ENCODE measurements at regions not wholly inside any gene's neighbourhood (a gene's known extent, or its start where the extent isn't known, plus 50 kb on each side); places are given as distances from the start of the nearest gene placed in this dataset.

DNA sequence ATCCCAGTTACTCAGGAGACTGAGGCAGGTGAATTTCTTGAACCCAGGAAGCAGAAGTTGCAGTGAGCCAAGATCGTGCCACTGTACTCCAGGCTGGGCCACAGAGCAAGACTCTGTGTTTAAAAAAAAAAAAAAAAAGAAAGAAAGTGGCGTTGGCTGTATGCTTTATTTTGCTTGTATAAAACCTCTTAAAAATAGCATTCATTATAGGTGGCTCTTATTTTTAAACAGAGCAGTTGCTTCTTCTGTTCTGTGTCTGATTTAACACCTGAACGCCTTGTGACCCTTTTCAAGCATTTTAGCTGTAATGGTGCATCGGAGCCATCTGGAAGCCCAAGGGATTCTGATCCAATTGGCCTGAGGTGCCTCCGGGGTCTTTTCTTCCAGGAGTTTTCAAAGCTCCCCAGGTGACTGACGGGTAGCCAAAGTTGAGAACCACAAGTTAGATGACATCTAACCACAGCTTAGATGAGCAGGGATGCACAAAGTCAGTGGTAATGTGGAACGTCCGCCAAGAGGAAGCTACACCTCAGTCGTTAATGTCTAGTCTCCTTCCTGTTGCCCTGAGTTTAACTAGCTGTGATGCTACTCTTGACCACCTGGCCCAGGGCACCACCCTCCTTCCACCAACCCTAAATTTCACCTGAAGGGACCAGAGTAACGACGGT, 274.6 kb upstream of the KLF6 start:
- DNase-seq (ENCODE audit: low read depth, low spot score) = no peak

DNA sequence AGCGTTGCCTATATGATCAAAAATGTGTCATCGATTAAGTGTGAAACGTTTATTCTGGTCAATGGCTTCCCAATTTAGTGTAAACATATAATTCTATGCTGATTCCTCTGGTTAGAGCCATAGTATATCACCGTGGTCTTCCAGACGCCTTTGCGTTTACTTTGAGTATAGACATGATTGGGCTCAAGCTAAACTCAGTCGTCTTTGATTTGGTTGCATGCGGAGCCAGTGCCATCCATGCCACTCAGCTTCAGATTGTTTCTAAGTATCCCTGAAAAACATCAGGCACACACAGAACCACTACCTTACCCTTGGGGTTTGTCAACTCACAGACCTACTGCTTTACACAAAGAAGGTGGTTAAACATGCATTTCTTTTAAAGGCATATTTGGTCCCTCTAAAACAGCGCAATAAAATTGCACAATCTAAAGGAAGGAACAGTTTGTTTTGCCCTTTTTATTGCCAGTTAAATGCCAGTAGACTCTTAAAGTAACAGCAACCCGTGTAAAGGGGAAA, 273.6 kb upstream of the KLF6 start:
- no peak for DNase-seq (ENCODE audit: low read depth, low spot score)

DNA sequence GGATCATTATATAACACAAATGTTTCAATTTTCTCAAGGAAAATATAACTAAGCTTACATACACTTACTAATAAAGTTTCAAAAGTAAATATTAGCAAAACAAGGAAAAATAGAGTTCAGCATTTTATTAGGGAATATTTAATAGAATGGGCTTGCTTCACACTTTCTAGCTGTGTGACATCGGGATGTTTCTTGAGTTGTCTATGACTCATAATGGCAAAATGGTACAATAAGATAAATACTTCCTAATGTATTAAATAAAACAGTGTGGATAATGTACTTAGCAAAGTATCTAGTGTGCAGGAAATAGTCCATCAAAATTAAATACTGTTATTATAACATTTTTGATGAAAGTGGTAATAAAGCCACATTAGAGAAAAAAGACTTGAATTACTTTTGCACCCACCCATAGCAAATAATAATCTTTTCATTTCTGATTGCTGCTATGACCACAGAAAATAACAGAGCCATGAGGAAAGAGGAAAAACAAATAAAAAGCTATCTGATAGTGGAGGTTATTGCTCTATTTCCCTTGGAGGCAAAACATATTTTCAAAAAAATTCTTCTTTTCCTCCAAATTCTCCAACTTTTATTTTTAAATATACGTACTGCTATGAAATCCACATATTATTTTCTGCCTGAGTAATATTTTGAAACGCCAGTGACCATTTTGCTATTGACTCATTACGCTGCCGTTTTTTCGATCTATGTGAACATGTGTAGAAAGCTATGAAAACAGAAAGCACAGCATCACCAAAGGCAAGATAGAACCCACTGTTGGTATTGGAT, 272.9 kb upstream of the KLF6 start:
- DNase-seq (ENCODE audit: low read depth, low spot score) = no peak

DNA sequence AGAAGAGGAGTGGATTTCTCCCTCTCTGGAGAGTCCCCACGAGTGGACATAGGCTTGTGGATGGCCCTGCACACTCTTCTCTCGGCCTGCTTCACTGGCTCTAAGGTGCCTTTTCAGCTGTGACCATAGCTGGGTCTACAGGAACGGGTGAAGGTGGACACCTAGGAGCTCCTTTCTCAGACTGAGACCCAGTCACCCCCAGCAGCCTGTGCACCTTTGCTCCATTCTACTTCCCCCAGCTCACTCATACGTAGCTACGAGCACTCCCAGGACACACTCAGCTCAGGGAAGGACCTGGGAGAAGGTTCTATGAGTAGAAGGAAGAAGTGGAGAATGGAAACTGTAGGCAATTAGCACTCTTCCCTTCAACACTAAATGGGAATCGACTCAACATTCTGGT, 272.0 kb upstream of the KLF6 start:
- DNase-seq (ENCODE audit: low read depth, low spot score) = no peak

DNA sequence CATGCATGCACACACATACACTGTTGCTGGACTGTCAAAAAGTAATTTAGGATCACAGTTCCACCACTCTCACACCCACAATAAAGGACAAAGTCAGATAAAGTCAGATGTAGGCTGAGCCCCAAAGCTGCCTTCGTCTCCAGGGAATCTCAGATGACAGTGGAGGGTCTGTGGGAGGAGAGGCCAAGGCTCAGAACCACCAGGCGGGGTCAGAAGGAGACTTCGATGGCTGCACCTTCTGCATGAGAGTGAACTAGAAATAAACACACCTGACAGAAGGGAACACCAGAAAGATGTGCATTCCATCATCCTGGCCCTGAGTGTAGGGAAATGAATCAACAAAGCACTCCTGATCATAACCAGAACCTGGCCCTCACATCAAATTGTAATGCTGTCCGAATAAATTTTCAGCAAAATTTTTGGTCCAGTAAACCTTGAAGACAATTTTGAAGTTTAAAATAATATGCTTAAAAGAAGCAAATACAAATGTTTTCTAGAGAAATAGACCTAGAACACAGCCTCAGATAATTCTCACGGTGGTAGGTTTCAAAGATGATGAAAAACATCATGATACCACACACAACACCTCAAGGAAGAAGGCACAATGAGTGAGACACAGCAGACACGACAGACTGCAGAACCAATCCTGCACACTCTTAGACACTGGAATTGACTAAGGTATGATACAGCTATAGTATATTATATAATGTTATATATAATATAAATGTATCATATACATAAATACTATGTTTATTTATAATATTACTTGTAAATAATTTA, 269.8 kb upstream of the KLF6 start:
- no peak for DNase-seq (ENCODE audit: low read depth, low spot score)

DNA sequence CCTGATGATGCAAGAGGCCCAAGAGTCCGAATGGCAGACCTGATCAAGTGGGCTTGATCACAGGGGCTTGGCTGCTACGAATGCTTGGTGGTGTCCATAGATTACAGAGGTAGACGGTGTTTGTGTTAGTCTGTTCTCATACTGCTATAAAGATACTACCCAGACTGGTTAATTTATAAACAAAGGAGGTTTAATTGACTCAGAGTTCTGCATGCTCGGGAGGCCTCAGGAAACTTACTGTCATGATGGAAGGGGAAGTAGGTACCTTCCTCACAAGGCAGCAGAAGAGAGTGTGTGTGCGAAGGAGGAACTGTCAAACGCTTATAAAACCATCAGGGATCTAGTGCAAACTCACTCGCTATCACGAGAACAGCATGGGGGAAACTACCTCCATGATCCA, 268.9 kb upstream of the KLF6 start:
- DNase-seq (ENCODE audit: low read depth, low spot score) = no peak

DNA sequence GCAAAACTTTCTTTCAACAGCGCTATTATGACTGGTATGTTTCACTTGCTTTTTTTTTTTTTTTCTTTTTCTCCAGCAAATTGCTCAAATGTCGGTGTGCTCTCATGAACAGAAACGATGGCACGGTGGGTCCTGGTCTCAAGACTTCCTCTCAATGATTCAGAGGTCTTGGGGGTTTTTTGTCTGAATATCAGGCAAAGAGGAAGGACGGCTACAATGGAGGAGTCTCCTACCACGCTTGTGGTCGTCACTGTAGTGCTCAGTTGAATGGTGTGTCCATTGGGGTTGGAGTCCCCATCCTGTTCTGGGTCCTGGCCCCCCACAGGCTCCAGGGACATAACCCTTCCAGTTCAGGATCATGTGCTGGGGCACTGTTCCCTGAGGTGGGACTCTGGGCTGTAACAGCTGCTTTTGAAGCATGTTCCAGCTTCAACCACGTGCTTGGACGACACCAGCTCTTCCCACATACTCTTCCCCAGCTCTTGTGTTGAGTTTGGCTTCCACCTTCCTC, 266.7 kb upstream of the KLF6 start:
- no peak for DNase-seq (ENCODE audit: low read depth, low spot score)

DNA sequence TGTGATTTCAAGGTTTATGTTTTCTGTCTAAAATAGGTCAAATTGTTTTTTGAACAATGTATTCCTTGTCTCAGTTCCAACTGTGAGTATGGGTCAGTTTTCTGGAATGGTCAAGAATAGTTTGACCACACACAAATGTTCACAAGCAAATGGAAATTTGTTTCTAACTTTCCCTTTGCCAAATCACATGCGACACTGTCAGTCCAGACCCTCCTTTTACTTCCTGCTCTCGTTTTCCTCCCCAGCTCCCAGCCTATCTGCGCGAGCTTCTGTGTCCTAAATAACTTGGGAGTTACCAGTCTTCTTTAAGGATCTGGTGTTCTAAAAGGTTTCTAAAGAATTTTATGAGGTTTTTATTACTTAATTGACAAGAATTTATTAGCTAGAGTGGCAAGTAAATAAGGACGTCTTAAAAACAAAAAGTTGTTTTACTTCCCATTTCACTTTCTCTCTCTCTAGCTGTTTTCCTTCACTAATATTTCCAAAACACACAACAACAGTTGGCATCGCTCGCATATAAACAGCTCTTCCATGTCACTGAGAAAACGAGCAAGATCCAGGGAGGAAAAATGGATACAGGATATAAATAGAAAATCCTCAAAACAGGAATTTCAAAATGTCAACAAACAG, 266.1 kb upstream of the KLF6 start:
- peak; percentile 18 for DNase-seq (ENCODE audit: low read depth, low spot score)

DNA sequence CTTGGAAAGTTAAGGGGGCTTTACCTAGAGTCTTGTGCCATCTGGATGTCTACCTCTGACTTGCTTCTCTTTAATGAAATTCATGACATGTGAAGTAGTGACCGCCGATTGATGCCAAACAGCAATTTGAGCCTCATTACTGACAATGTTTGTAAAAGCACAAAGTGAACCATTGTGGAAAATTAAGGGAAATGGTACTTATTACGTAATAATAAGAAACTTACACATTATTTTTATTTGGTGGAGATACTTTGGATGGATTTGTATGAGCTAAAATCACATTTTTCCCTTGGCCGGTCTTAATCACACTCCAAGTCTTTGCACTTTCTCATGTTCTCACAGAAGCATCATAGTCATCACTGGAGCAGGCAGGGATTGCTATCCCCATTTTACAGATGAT, 265.1 kb upstream of the KLF6 start:
- no peak for DNase-seq (ENCODE audit: low read depth, low spot score)

DNA sequence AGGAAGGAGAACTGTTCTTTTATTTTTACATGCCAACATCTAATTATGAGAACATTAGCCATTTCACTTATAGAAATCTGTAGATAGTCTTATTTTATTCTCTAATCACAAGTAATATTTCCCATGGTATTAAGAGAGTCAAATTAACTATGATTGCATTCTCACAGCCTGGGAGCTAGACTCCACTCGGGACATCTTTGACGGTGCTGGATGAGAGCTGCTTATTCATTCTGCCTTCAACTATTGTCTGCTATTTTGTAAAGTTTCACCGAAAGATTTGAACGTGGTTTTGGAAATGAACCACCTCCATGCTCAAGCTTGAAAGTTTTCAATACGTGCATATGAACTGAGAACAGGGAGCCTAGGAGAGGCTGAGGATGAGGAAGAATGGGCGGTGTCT, 264.3 kb upstream of the KLF6 start:
- no peak for DNase-seq (ENCODE audit: low read depth, low spot score)

DNA sequence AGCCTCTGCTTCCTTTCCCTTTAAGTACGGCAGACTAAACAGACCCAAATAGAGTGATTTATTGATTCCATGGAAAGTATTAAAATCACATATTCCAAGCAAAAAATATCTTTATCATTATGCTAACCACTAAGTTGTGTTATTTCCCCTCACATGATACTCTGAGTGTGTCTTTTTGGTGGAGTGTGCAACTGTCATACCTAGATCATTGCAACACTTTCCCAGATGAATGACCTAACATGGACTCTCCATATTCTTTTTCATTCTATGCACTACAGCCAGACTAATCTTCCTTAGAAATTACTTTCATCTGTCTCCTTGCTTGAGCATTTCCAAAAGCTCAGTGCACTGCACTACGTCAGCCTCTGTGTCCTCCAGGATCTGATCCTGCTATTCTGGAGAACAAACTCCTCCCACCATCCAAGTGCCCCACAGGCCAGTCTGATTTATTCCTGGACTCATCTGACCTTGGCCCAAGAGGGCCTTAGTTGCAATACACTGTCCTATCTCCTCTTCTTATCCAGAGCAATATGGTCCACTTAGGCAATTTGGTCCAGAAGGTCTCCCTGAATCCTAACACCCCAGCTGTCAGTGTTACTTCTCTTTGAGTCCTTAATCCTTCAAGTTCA, 263.3 kb upstream of the KLF6 start:
- DNase-seq (ENCODE audit: low read depth, low spot score) = no peak

DNA sequence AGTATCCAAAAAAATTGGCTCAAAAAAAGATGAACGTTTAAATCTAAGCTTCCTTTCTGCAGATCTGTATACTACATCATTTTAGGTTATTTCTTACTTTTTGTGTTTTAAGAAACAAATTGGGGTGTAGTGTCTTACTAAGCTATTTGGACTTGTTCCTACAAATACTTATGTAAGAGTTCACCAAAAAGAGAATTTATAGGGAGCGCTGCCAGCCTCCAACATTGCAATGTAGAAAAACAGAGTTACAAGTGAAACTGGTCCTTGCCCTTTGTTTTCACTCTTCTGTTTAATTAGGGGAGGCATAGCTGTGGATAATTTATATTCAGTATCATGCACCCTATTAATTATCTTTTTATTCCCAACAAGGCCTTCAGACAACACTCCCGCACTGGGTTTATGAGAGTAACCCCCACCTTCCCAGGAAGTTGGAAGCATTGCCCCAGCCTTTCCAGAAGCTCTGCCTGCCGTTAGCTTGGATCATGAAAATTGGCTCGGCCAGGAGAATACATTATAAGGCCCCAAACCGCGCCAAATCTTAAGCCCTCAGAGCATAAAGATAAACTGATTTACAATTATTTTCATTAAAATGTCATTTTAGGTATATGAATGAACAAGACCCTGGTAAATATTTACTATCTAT, 261.8 kb upstream of the KLF6 start:
- no peak for DNase-seq (ENCODE audit: low read depth, low spot score)

DNA sequence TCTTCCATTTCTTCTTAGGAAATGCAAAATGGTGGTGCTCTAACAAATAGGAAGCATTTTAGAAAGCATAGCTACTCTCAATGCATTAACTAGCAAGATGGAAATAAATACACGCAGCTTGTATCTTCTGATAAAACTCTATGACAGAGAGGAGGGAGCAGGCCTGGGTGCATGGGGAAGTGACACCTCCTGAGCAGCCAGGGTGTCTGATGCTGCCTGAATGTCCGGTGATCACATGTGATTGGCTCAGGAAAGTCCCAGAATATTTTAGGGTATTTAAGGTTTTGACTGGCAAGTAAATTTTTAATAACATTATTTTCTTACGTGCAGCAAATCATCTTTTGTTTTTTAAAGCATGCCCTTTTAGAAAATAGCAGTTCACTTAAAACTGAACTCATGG, 261.0 kb upstream of the KLF6 start:
- DNase-seq (ENCODE audit: low read depth, low spot score) = no peak

DNA sequence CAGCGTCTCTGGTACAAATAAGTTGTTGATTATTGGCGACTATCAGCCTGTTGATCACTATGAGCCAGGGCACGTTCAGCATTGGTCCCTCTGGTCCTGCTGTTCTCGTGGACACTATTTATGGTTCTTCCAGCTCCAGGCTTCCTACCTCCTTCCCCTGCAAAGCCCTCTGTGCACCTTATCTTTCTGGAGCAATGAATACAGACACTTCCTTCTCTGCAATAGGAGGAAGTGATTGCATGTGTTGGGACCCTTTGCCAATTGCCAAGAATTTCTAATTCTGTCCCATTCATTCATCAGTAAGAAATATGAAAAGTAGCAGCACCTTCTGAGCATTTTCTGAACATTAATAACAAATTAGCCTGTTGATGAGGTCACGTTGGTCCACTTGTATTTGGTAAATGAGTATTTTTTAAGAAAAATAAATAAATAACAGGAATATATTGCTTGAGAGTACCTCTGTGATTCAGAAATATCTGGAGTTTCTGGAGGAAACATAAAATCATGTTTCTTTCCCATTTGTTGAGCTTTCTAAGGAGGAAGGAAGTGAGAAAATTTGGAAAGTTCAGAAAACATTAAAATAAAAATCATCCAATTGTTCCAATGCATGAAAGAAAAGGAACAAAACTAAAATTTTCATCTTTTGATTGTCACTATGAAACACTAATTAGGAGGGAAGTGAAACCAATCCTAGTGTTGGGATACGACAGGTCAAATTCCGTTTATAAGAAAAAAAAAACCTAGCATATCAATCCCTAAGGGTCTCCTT, 259.1 kb upstream of the KLF6 start:
- no peak for DNase-seq (ENCODE audit: low read depth, low spot score)

DNA sequence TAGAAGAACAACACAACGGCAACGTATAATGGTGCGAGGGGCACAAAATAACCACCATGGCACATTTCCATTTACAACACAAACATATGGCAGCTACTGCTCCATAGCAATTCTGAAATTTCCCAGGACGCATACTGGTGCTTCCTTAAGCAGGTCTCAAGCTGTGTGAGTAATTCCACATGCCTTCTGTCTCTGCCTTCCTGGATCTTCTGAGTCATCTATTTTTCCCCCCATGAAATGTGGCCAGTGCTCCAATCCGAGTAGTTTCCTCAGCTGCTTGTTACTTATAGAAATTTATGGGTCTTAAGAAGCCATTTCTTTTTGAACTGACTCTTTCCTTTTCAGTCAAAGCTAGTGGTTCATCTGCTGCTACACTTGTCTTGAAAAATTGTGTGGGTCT, 256.6 kb upstream of the KLF6 start:
- no peak for DNase-seq (ENCODE audit: low read depth, low spot score)

DNA sequence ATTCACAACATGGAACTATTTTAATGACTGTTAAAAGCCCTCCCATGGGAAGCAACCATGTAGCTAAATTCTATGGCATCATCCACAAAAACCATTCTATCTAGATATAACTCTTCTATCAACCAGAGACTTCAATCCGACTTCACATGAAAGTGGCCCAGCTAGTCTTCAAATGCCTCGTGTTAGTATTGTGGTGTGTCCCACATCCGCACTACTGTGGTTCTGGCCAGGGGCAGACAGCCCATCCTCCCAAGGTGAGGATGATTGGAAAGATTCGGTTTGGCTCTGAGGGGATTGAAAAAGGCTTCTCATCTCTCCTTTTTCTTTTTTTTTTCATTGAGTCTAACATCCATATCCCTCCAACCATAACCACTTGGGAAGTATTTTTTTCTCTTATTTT, 253.0 kb upstream of the KLF6 start:
- DNase-seq (ENCODE audit: low read depth, low spot score) = no peak

DNA sequence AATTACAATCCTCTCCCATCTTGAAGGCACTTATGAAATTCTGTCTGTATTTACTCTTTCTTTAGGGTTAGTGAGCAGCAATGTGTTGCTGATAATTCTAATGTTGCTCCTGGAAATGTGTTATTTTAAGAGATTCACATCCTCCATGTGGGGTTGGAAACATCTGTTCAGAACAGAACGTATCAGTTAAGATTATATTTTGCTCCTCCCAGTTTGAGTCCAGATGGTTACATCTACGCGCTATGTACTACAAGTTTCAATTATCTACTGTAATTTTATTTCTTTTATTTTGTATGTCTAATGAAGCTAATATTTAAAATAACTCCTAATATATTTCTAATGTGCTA, 250.6 kb upstream of the KLF6 start:
- no peak for DNase-seq (ENCODE audit: low read depth, low spot score)

DNA sequence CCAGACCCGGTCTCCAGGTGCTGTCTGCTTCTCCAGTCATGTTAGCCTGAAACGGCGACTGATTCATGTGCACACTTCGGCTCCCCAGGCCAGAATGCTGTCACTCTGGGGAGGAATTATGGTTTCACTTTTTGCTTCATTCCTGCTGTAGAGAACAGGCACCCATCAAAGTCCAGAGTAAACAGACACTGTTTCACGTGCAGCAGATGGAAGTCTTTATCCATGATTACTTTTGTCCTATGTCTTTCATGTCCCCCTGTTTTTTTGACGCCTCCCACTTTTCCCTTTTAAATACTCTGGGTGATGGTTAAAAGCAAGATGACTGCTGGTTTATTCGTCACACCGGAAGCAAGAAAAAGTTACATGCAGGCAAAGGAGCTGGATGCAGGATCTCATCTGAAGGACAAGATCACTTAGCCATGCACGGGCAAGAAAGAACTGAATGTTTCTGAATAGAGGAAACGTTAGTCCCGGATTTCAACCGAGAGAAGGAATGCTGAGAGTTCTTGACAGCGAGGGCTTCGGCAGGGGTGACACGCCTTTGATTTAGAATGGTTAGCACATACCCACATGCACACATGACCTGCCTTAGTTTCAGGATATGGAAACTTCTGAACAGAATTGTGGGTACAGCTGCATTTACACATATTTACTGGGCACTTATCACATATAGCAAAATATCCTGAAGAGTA, 250.0 kb upstream of the KLF6 start:
- peak; percentile 32 for DNase-seq (ENCODE audit: low read depth, low spot score)

DNA sequence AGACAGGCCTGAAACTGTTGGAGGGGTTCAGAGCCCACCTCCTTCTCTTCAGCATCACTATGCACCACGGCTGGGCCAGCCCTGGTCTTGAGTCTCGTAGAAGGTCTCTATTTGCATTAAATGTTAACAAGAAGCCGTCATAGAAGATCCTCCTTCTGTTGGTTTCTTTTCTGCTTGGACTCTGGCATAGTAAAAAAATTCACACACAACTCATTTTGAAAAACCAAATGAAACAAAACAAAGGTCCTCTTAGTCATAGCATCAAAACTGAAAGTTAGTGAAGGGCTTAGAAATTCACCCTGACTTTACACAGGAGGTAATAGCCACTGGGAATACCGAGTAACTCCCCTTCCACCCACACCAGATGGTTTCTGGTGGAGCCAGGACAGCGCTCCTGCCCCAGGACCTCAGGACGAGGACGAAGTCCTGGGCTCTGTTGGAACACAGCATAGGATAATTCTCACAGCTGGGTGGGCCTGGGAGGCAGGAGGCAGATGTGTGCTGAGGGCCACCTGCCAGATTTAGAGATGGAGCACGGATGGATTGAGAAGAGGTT, 248.4 kb upstream of the KLF6 start:
- DNase-seq (ENCODE audit: low read depth, low spot score) = no peak

All from smooth muscle cell of the brain vasculature (primary cell).